ENCODE measurements at regions not wholly inside any gene's neighbourhood (a gene's known extent, or its start where the extent isn't known, plus 50 kb on each side); places are given as distances from the start of the nearest gene placed in this dataset.
"Not testable (repeated sequence)": the region's sequence is repeated elsewhere in the genome, so short reads cannot be mapped to it uniquely, and the experiment has no call there.

- DNase-seq: peak; percentile 42
These were observed 88.4 kb upstream of the ZNF492 start for GRCh38 chr19:22545751-22546150.

- DNase-seq: no peak
These were observed 100.4 kb upstream of the ZNF492 start for GRCh38 chr19:22533761-22534160.

GRCh38 chr19:22532388-22533300 lies 101.5 kb upstream of the ZNF492 start:
- no peak for DNase-seq

- DNase-seq: no peak
These were observed 104.1 kb upstream of the ZNF492 start for GRCh38 chr19:22530042-22530441.

GRCh38 chr19:22528956-22529355 lies 105.2 kb upstream of the ZNF492 start:
- DNase-seq: no peak

GRCh38 chr19:22527554-22527953 lies 105.4 kb upstream of the ZNF98 start:
- DNase-seq: no peak

- DNase-seq: no peak
These were observed 104.6 kb upstream of the ZNF98 start for GRCh38 chr19:22526661-22527272.

GRCh38 chr19:22523940-22524339 lies 101.8 kb upstream of the ZNF98 start:
- DNase-seq: no peak

GRCh38 chr19:22519562-22519961 lies 97.4 kb upstream of the ZNF98 start:
- not testable (repeated sequence) for DNase-seq

GRCh38 chr19:22519152-22519551 lies 97.0 kb upstream of the ZNF98 start:
- no peak for DNase-seq

- DNase-seq: no peak
These were observed 95.6 kb upstream of the ZNF98 start for GRCh38 chr19:22517496-22518411.

GRCh38 chr19:22515435-22515834 lies 93.3 kb upstream of the ZNF98 start:
- no peak for DNase-seq

- DNase-seq: no peak
These were observed 81.4 kb upstream of the ZNF98 start for GRCh38 chr19:22503524-22503923.

- no peak for DNase-seq
These were observed 80.6 kb upstream of the ZNF98 start for GRCh38 chr19:22502766-22503165.

GRCh38 chr19:22498831-22499430 lies 76.8 kb upstream of the ZNF98 start:
- not testable (repeated sequence) for DNase-seq

- DNase-seq: no peak
These were observed 69.6 kb upstream of the ZNF98 start for GRCh38 chr19:22491746-22492145.

GRCh38 chr19:22483514-22483913 lies 61.4 kb upstream of the ZNF98 start:
- DNase-seq: not testable (repeated sequence)

GRCh38 chr19:22472180-22472637 lies 50.1 kb upstream of the ZNF98 start:
- no peak for DNase-seq

Data from activated CD4-positive, alpha-beta T cell treated with anti-CD3 and anti-CD28 coated beads, Interleukin-2, Interleukin-6, amounts not matched to agents 100 ng/mL and 50 ng/mL, durations not matched to agents 16 hours and 8 hours (primary cell).